Adrenal gland (tissue), 9 donors: ENCODE measurements at regions not wholly inside any gene's neighbourhood (a gene's known extent, or its start where the extent isn't known, plus 50 kb on each side); places are given as distances from the start of the nearest gene placed in this dataset.

ENCODE experiments used
- DNase-seq, 7 donors: peaks; one replicate each; pipeline ENCODE4 v3.0.0-alpha.2; 2019 to 2020
- H3K27ac ChIP-seq, 5 donors: fragments of 200-600 bp; sonication (generic) in 4 of 5; 1 replicate in 3 of 5; 2 replicates in 2 of 5; pipeline versions ENCODE4 v1.5.1 to v1.8.0; 2016 to 2020; ENCODE audit warnings: mild to moderate bottlenecking in 1 of 5
- H3K27me3 ChIP-seq: fragments of 200-600 bp; 2 replicates; pipeline ENCODE4 v1.8.0; 2021
- H3K36me3 ChIP-seq, 2 donors: fragments of 200-600 bp; replicated peaks in 1 of 2; 1 replicate in 1 of 2; 2 replicates in 1 of 2; pipeline versions ENCODE4 v1.5.1 to v1.8.0; 2018 to 2022
- H3K4me1 ChIP-seq, 2 donors: fragments of 200-600 bp; replicated peaks in 1 of 2; 1 replicate in 1 of 2; 2 replicates in 1 of 2; pipeline versions ENCODE4 v1.5.1 to v1.8.0; 2018 to 2021
- H3K4me3 ChIP-seq, 4 donors: fragments of 200-600 bp; sonication (generic) in 3 of 4; one replicate each; pipeline ENCODE4 v1.5.1; 2016 to 2018
- H3K9me3 ChIP-seq, 3 donors: fragments of 200-600 bp; sonication (generic) in 1 of 3; replicated peaks in 1 of 3; 1 replicate in 2 of 3; 2 replicates in 1 of 3; pipeline versions ENCODE4 v1.5.1 to v1.8.0; 2016 to 2021
- CTCF ChIP-seq, 6 experiments: fragments of 450-650 bp in 4 of 6; fragments of 200-600 bp in 2 of 6; sonication (generic) in 1 of 6; IDR thresholded peaks; 1 replicate in 5 of 6; 2 replicates in 1 of 6; pipeline versions ENCODE4 v1.5.1 to v1.8.0; 2016 to 2021; ENCODE audit warnings: antibody characterized with exemption in 6 of 6, mild to moderate bottlenecking in 2 of 6, moderate library complexity in 1 of 6
- POLR2A ChIP-seq, 2 donors: fragments of 450-650 bp; IDR thresholded peaks; one replicate each; pipeline ENCODE4 v1.6.1; 2017; ENCODE audit warnings: antibody characterized with exemption in 2 of 2, mild to moderate bottlenecking in 2 of 2, moderate library complexity in 1 of 2
- WGBS, 4 donors: extraction: QIAGEN DNeasy Blood & Tissue Kit in 2 of 4; methylation state at CpG; one replicate each; pipeline versions ENCODE4 v1.1.5 to v1.1.7; 2013 to 2017; 5-methylcytosine and 5-hydroxymethylcytosine counted together
- intact Hi-C, 2 donors: fragments of 100-400 bp; cut with DNase I; formaldehyde crosslinking; loops; one replicate each; pipeline versions ENCODE4 v1.14.1 to v1.15.0; 2022 to 2023
- donor health status: healthy with polysubstance abuse.
- donor health status: Bipolar disorder and iron deficiency.
- donor health status: DM: yes; HTN: yes; CAD: no.
- donor health status: DM: no; HTN: no; CAD: no.
- donor health status: DM: no; HTN: no; CAD: no.

GRCh38 chr2:121866789-121867188 lies 111.3 kb downstream of the TSN start:
- WGBS, 4 donors, result 74 to 87% (median 80%) methylated on average over 4 to 6 of the region's 6 CpGs
- no peaks in the 10 kb centered on the region for H3K4me1 ChIP-seq
- TF ChIP-seq CTCF (IDR thresholded peaks at IDR 0.05) (no peak), POLR2A (IDR thresholded peaks at IDR 0.05) (no peak)
- H3K27me3 ChIP-seq, result no peaks in the 10 kb centered on the region
- H3K4me3 ChIP-seq, result no peak overlapping the region
- no peaks in the 10 kb centered on the region for H3K9me3 ChIP-seq
- H3K36me3 ChIP-seq, result no peaks in the 10 kb centered on the region
- intact Hi-C loops, result no loop called here
- DNase-seq, result no peak
- H3K27ac ChIP-seq, result no peak overlapping the region

DNA sequence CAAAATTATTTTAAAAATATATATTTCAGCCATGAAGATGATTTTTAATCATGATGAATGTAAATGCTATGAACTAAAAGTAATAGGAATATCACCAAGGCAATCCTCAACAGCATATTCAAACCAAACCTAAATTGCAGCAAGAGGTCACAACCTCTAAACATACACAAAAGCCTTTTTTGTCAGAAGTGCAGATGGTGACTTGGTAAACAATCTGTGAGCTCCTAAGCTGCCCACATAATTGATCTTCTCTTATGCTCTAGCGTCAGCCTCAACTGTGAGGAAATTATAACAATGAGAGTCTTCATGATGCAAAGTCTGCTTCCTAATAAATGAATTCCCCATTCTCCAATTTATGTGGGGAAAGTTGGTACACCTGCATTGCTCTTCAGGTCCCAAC lies 113.2 kb downstream of the TSN start:
- 42 to 80% (median 60%) methylated on average over 1 of the region's 1 CpG for WGBS, 4 donors
- Histone ChIP-seq H3K4me3 (no peak overlapping the region), H3K27me3 (no peaks in the 10 kb centered on the region), H3K4me1 (no peaks in the 10 kb centered on the region), H3K27ac (no peak overlapping the region), H3K9me3 (no peaks in the 10 kb centered on the region), H3K36me3 (no peaks in the 10 kb centered on the region)
- no peak for TF ChIP-seq CTCF (IDR thresholded peaks at IDR 0.05)
- TF ChIP-seq POLR2A (IDR thresholded peaks at IDR 0.05), result no peak
- intact Hi-C loops, result no loop called here
- DNase-seq, result no peak

DNA sequence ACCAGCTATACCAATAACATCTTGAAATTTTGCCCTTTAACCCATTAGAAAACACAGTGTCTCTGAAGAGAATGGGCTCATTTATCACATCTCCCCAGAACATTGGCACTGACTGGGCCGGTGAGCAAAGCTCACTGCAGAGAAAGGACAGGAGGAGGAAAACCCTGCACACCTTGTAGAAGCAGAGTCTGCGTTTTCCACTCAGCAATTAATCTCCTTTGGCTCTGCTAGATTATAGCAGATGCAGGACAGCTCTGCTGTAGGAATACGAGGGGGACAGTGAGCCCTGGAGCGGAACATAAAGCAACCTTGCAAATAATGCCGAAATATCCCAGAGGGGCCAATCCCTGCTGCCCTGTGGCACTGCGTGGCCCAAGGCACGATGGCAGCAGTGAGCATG lies 113.9 kb downstream of the TSN start:
- Histone ChIP-seq H3K27me3 (no peaks in the 10 kb centered on the region), H3K4me3 (no peak overlapping the region), H3K36me3 (no peaks in the 10 kb centered on the region), H3K27ac (no peak overlapping the region), H3K4me1 (no peaks in the 10 kb centered on the region), H3K9me3 (no peaks in the 10 kb centered on the region)
- no peak for DNase-seq
- no peak for TF ChIP-seq POLR2A (IDR thresholded peaks at IDR 0.05)
- TF ChIP-seq CTCF (IDR thresholded peaks at IDR 0.05), result no peak
- intact Hi-C loops, result no loop called here
- WGBS, 4 donors, result 47 to 57% (median 53%) methylated on average over 7 of the region's 7 CpGs

DNA sequence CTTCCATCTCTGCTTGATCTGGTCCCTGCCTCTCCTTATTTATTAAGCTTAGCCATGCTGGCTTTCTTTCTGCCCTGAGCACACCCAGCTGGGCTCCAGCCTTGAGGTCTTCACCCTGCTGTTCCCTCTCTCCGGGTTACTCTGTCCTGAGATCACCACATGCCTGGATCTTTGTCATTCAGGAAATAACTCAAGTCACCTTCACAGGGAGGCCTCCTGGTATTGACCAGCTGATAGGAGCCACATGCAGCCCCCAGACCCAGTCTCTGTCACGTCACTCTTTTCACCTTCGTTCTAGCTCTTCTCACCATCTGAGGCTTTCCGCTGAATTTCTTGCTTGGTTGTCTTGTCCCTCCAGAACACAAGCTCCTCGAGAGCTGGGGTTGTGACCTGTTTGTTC lies 114.4 kb downstream of the TSN start:
- Histone ChIP-seq H3K36me3 (no peaks in the 10 kb centered on the region), H3K27ac (no peak overlapping the region), H3K27me3 (no peaks in the 10 kb centered on the region), H3K4me1 (no peaks in the 10 kb centered on the region), H3K9me3 (no peaks in the 10 kb centered on the region), H3K4me3 (no peak overlapping the region)
- TF ChIP-seq CTCF (IDR thresholded peaks at IDR 0.05) (no peak), POLR2A (IDR thresholded peaks at IDR 0.05) (no peak)
- DNase-seq, result no peak
- 66 to 74% (median 71%) methylated on average over 5 of the region's 5 CpGs for WGBS, 4 donors
- intact Hi-C loops, result no loop called here
